Spleen (tissue), 11 donors: ENCODE measurements at regions not wholly inside any gene's neighbourhood (a gene's known extent, or its start where the extent isn't known, plus 50 kb on each side); places are given as distances from the start of the nearest gene placed in this dataset.
"Not testable (repeated sequence)": the region's sequence is repeated elsewhere in the genome, so short reads cannot be mapped to it uniquely, and the experiment has no call there.

Source experiments
- DNase-seq: peaks from one replicate; pipeline ENCODE4 v3.0.0-alpha.2; 2020
- H3K27ac ChIP-seq, 8 donors: fragments of 200-600 bp; sonication (generic) in 7 of 8; 1 replicate in 4 of 8; 2 replicates in 4 of 8; pipeline versions ENCODE4 v1.5.0 to v1.8.0; 2016 to 2021; ENCODE audit warnings: inconsistent platforms in 4 of 8, mild to moderate bottlenecking in 4 of 8, moderate library complexity in 1 of 8
- H3K27me3 ChIP-seq, 7 donors: fragments of 200-600 bp; sonication (generic) in 6 of 7; replicated peaks in 1 of 7; 1 replicate in 4 of 7; 2 replicates in 3 of 7; pipeline versions ENCODE4 v1.5.0 to v1.8.0; 2016 to 2021; ENCODE audit warnings: inconsistent platforms in 3 of 7, mild to moderate bottlenecking in 1 of 7
- H3K36me3 ChIP-seq, 6 donors: fragments of 200-600 bp; sonication (generic) in 5 of 6; 1 replicate in 4 of 6; 2 replicates in 2 of 6; pipeline versions ENCODE4 v1.5.0 to v1.8.0; 2016 to 2021; ENCODE audit warnings: inconsistent platforms in 2 of 6
- H3K4me1 ChIP-seq, 6 donors: fragments of 200-600 bp; sonication (generic) in 5 of 6; 1 replicate in 3 of 6; 2 replicates in 3 of 6; pipeline versions ENCODE4 v1.5.0 to v1.8.0; 2016 to 2021; ENCODE audit warnings: inconsistent platforms in 3 of 6
- H3K4me3 ChIP-seq, 8 donors: fragments of 200-600 bp; sonication (generic) in 7 of 8; 1 replicate in 4 of 8; 2 replicates in 4 of 8; pipeline versions ENCODE4 v1.5.0 to v1.8.0; 2016 to 2021; ENCODE audit warnings: inconsistent platforms in 4 of 8, mild to moderate bottlenecking in 4 of 8, moderate library complexity in 2 of 8
- H3K9me3 ChIP-seq, 8 donors: fragments of 200-600 bp; sonication (generic) in 7 of 8; 1 replicate in 4 of 8; 2 replicates in 4 of 8; pipeline versions ENCODE4 v1.5.0 to v1.8.0; 2016 to 2021; ENCODE audit warnings: inconsistent platforms in 4 of 8
- POLR2A ChIP-seq, 3 donors: fragments of 450-650 bp; IDR thresholded peaks; one replicate each; pipeline ENCODE4 v1.5.1; 2017; ENCODE audit warnings: antibody characterized with exemption in 3 of 3, mild to moderate bottlenecking in 1 of 3
- POLR2AphosphoS5 ChIP-seq, 3 donors: sonication (generic); formaldehyde crosslinking; IDR thresholded peaks; one replicate each; pipeline ENCODE4 v1.5.1; 2017; ENCODE audit warnings: antibody characterized with exemption in 3 of 3
- WGBS, 5 donors: extraction: QIAGEN DNeasy Blood & Tissue Kit in 3 of 5; methylation state at CpG; one replicate each; pipeline versions ENCODE4 v1.1.5 to v1.1.7; 2013 to 2018; 5-methylcytosine and 5-hydroxymethylcytosine counted together
- intact Hi-C: fragments of 100-400 bp; cut with DNase I; formaldehyde crosslinking; loops from one replicate; pipeline ENCODE4 v1.15.0; 2023; ENCODE audit warnings: low total_unique reads
- TF ChIP-seq, protein P1 (sequence below), 11 experiments: fragments of 200-600 bp in 7 of 11; fragments of 450-650 bp in 4 of 11; sonication (generic) in 4 of 11; IDR thresholded peaks in 8 of 11; conservative IDR thresholded peaks in 3 of 11; 1 replicate in 7 of 11; 2 replicates in 4 of 11; pipeline versions ENCODE4 v1.4.0 to v1.8.0; 2016 to 2021; ENCODE audit warnings: antibody characterized with exemption in 11 of 11, inconsistent platforms in 4 of 11, mild to moderate bottlenecking in 1 of 11
- donor health status: healthy with polysubstance abuse.
- donor health status: DM: no; HTN: no; CAD: no; lungs with moderate emphysema.
- donor health status: DM: no; HTN: no; CAD: no.
- donor health status: Bipolar disorder and iron deficiency.
- donor health status: healthy.
- donor health status: DM: no; HTN: no; CAD: no.
- donor health status: DM: yes; HTN: yes; CAD: no.

DNA sequence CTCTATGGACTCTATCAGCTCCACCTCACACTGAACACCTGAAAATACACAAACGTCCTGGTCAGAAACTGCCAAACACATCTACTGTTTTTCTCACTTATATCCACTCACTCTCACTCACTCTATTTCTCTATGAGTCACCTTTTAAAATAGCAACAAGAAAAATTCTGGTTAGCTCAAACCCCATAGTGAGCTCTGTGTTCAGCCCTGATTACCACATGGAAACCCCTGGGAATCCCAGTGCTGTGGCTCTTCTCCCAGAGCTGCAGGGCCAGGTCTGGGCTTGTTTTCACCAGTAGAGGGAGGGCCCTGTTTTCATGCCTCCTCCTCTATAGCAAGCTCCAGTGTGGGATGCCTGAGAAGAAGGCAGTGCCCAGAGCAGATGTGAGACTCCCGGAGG lies 1126.1 kb downstream of the TMEM121 start:
- Histone ChIP-seq H3K27me3 (peaks cover 0 to 13% (median 0%) of the 10 kb centered on the region in 7 donors), H3K36me3 (no peaks in the 10 kb centered on the region), H3K4me1 (no peaks in the 10 kb centered on the region), H3K9me3 (peaks cover 0 to 8% (median 0%) of the 10 kb centered on the region in 8 donors), H3K27ac (no peak overlapping the region), H3K4me3 (no peak overlapping the region)
- intact Hi-C loops: no loop called here
- WGBS, 5 donors: 46 to 61% (median 55%) methylated on average over 2 of the region's 2 CpGs
- no peak for DNase-seq
- TF ChIP-seq, protein P1, sequence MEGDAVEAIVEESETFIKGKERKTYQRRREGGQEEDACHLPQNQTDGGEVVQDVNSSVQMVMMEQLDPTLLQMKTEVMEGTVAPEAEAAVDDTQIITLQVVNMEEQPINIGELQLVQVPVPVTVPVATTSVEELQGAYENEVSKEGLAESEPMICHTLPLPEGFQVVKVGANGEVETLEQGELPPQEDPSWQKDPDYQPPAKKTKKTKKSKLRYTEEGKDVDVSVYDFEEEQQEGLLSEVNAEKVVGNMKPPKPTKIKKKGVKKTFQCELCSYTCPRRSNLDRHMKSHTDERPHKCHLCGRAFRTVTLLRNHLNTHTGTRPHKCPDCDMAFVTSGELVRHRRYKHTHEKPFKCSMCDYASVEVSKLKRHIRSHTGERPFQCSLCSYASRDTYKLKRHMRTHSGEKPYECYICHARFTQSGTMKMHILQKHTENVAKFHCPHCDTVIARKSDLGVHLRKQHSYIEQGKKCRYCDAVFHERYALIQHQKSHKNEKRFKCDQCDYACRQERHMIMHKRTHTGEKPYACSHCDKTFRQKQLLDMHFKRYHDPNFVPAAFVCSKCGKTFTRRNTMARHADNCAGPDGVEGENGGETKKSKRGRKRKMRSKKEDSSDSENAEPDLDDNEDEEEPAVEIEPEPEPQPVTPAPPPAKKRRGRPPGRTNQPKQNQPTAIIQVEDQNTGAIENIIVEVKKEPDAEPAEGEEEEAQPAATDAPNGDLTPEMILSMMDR (IDR thresholded peaks at IDR 0.05 in 8 of 11, conservative IDR thresholded peaks at IDR 0.05 in 3 of 11): no peak
- TF ChIP-seq POLR2AphosphoS5 (IDR thresholded peaks at IDR 0.05) (no peak), POLR2A (IDR thresholded peaks at IDR 0.05) (no peak)

DNA sequence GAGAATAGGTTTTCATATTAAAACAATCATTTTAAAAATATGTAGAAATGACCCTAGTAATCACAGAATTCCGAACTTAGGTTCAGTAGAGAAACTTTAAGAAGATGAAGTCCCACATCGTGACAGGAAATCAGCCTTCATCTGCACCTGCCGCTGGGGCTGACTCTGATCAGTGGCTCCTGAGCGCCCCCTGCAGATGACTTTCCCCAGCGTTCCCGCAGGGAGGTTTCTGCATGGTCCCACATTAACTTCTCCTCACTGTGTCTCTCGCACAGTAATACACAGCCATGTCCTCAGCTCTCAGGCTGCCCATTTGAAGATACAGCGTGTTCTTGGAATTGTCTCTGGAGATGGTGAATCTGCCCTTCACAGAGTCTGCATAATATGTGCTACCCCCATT lies 1131.1 kb downstream of the TMEM121 start:
- Histone ChIP-seq H3K4me1 (no peaks in the 10 kb centered on the region), H3K36me3 (no peaks in the 10 kb centered on the region), H3K9me3 (no peaks in the 10 kb centered on the region), H3K27ac (no peak overlapping the region), H3K27me3 (peaks cover 0 to 9% (median 0%) of the 10 kb centered on the region in 7 donors), H3K4me3 (no peak overlapping the region)
- TF ChIP-seq POLR2AphosphoS5 (IDR thresholded peaks at IDR 0.05) (peak in 1 of 3 donors; percentile 26), POLR2A (IDR thresholded peaks at IDR 0.05) (no peak)
- TF ChIP-seq, protein P1 (IDR thresholded peaks at IDR 0.05 in 8 of 11, conservative IDR thresholded peaks at IDR 0.05 in 3 of 11): peak in 6 of 11 experiments; percentile 23 to 62 (median 52)
- peak; percentile 82 for DNase-seq
- 39 to 59% (median 51%) methylated on average over 7 to 8 of the region's 8 CpGs for WGBS, 5 donors
- intact Hi-C loops: no loop called here

DNA sequence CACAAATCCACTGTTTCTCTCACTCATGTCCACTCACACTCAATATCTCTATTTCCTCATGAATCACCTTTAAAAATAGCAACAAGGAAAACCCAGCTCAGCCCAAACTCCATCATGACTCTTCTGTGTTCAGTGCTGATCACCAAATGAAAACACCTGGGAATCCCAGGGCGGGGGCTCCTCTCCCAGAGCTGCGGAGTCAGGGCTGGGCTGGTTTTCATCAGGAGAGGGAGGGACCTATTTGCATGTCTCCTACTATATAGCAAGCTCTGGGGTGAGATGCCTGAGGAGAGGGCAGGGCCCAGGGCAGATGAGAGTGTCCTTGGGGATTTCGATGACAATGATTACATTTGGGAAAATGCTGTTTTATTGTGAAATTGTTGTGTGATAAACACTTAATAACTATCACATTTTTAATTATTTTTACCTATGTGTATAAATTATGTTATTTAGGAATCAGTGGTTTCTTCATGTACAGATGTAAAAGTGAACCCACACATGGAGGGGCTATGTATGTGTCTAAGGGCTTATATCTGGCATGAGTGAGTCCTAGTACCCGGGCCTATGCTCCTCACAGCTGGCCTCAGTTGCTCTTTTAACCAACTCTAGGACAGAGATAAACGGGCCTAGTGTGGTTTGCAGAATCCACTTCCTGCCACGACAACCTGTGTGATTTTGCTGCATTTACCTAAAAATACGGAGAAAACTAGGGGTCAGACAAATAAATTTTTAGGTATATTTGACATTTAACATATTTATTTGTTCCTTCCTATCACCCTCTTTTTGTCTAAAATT lies 1131.9 kb downstream of the TMEM121 start:
- intact Hi-C loops, DNase-seq, H3K27ac ChIP-seq, H3K4me1 ChIP-seq, H3K4me3 ChIP-seq, H3K27me3 ChIP-seq, H3K36me3 ChIP-seq, H3K9me3 ChIP-seq: not testable (repeated sequence)
- WGBS, 5 donors: 47 to 51% (median 48%) methylated on average over 7 of the region's 7 CpGs

DNA sequence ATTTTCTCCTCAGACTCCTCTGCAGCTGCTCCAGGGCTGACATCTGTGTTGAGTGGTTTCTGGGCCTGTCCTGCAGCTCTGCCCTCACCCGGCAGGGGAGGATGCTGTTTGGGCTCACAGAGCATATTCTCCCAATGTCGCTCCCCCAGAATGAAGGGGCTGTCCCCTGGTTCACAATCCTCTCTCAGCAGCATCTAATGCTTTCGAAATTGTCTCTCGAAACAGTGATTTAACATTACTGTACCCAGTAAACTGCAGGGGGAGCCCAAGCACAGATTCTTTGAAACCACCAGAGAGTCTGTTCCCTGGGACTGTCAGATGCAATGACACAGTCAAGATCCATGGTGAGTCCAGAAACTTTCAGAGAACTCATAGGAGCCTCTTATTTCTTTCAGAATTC lies 1135.2 kb downstream of the TMEM121 start:
- WGBS, 5 donors: 14 to 39% (median 35%) methylated on average over 4 of the region's 4 CpGs
- H3K27me3 ChIP-seq, H3K9me3 ChIP-seq, intact Hi-C loops, H3K27ac ChIP-seq, H3K36me3 ChIP-seq, H3K4me1 ChIP-seq, H3K4me3 ChIP-seq, DNase-seq: not testable (repeated sequence)
- TF ChIP-seq, protein P1 (IDR thresholded peaks at IDR 0.05 in 8 of 11, conservative IDR thresholded peaks at IDR 0.05 in 3 of 11): peak in 6 of 11 experiments; percentile 10 to 50 (median 36)
